GM21515 (cell line): ENCODE measurements at regions not wholly inside any gene's neighbourhood (a gene's known extent, or its start where the extent isn't known, plus 50 kb on each side); places are given as distances from the start of the nearest gene placed in this dataset.
"Not testable (repeated sequence)": the region's sequence is repeated elsewhere in the genome, so short reads cannot be mapped to it uniquely, and the experiment has no call there.

Experiments used
- ATAC-seq: cut with Tn5 transposase; IDR thresholded peaks from one replicate; pipeline ENCODE4 v1.9.1; 2021; ENCODE audit not compliant: unreplicated experiment

DNA sequence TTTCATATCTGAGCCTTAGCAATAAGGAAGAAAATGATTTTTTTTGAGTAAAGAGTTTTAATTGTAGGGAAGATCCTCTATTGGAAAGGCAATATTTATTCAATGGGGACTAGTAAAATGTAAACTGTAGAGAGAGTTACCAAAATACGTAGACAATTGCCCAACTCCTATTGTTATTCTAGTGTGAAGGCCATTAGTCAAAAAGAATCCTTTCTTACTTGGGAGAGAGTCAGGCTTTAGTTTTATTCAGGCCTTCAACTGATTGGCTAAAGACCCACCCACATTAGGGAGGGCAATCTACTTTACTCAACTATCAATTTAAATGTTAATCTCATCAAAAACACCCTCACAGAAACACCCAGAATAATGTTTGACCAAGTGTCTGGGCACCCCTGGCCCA, 485.8 kb upstream of the ATXN7L3B start:
- no peak for ATAC-seq

DNA sequence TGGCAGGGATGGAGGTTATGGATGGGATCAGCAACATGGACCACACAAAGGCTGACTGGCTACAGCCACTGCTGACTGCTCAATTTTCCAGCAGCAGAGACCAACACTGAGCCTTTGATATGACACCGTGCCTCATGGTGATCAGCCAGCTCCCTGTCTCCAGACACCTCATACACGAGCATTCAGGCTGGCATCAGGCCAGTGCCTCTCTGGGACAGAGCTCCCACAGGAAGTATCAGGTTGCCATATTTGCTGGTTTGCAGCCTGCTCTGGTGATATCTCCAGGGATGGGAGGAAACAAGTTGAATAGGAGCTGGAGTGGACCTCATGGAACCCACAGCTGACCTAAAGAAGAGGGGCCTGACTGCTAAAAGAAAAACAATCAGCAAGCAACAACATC, 471.2 kb upstream of the ATXN7L3B start:
- ATAC-seq, result no peak

DNA sequence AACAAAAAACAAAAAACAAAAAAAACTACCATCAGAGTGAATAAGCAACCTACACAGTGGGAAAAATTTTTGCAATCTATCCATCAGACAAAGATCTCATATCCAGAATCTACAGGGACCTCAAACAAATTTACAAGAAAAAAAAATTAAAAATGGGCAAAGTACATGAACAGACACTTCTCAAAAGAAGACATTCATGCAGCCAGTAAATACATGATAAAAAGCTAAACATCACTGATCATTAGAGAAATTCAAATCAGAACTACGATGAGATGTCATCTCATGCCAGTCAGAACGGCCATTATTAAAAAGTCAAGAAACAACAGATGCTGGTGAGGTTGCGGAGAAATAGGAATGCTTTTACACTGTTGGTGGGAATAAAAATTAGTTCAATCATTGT, 466.5 kb upstream of the ATXN7L3B start:
- no peak for ATAC-seq

DNA sequence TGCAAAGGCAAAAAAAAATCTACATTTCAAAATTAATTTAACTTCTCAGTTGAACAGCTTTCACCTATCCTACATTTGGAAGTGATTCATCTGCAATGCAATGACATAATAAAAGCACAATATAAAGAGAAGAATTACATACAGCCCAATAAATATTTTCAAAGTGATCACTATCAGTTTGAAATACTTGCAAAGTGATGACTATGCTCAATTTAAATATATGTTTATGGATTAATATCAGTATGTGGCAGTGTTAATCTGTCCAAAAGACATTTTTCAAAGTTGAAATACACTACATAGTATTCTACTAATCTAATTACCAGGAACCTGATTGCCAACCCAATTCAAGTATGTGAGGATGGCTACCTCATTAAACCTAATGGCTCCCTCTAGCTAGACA, 460.7 kb upstream of the ATXN7L3B start:
- ATAC-seq, result no peak

DNA sequence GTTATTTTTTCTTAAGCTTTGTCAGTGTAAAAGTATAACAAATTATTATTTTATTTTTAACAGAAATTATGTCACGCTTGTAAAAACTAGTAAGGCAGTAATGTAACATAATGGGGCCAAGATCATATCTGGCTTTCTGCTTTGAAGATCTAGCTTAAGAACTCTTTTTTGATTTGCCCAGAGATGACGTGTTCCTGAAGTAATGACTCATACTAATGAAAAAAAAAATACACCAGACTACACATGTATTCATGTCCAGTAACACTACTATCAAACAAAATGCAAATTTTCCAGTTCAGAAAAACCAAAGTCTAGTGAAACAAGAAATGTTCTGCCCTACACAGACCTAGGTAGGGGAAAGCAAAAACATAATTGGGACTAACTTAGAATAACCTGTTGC, 432.2 kb upstream of the ATXN7L3B start:
- no peak for ATAC-seq

DNA sequence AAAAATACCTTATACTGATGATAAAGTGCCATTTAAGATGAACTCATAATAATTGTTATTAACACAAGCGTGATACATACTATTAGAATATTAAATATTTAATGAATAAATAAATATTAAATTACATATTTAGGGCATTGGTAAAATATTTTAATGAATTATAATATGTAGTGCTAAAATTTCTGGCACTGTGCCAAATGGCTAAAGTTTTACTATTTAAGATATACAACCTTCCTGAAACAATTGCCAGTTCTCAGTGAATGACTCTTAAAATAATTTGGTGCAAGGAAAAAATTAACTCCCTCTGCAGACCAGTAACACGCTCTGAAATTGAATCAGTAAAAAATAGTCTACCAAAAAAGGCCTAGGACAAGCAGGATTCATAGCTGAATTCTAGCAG, 428.9 kb upstream of the ATXN7L3B start:
- no peak for ATAC-seq

DNA sequence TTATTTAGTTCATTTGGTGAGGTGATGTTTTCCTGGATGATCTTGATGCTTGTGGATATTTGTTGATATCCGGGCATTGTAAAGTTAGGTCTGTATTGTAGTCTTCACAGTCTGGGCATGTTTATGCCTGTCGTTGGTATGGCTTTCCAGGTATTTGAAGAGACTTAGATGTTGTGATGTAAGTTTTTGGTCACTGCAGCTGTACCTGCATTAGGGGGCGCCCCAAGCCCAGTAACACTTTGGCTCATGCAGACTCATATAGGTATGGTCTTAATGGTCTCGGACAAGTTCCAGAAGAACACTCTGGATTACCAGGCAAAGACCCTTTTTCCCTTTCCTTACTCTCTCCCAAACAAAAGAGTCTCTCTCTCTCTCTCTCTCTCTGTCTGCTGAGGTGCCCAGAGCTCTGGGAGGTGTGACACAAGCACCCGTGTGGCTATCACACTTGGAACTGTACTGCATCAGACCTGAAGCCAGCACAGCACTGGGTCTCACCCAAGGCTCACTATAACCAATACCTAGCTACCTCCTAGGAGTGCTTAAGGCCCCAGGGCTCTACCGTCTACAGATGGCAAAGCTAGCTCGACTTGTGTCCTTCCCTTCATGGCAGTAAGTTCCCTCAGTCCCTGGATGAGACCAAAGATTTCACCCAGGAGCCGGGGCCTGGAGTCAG, 425.8 kb upstream of the ATXN7L3B start:
- no peak for ATAC-seq

DNA sequence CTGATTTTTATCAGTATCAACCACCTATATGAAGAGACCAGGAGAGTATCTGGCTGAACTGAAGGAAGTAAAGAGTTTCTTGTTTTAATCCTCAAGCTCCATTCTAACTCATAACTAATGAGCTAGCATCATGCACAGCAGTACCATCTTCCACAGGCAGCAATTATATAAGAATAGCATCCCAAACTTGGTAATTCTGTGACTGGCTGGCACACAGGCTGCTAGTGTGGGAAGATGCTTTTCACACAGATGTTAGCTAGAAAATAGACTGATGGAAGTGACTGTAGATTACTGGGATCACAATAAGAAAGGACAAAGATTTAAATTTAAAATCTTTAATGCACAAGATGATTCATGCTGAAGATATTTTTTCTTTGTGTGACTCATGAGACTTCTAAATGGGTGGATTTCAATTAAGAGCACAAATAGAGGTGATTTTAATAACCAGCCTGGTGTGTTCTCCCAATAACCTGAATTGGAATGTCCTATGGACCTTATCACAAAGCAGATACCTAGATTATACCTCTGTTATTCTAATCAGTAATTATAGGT, 417.7 kb upstream of the ATXN7L3B start:
- no peak for ATAC-seq

DNA sequence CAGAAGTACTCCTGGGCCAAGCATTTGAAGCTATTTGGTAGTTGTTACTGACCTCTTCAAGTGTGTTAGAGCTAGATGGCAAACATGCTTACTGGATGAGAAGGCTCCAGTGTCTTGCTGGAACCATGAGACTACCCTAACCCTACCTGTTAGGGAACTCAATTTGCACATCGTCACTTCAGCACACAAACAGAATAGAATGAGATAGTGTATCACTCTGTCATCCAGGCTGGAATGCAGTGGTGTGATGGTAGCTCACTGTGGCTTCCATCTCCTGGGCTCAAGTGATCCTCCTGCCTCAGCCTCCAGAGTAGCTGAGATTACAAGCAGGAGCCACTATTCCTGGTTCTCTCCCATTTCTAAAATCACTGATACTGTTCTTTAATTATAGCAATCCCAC, 417.0 kb upstream of the ATXN7L3B start:
- no peak for ATAC-seq

DNA sequence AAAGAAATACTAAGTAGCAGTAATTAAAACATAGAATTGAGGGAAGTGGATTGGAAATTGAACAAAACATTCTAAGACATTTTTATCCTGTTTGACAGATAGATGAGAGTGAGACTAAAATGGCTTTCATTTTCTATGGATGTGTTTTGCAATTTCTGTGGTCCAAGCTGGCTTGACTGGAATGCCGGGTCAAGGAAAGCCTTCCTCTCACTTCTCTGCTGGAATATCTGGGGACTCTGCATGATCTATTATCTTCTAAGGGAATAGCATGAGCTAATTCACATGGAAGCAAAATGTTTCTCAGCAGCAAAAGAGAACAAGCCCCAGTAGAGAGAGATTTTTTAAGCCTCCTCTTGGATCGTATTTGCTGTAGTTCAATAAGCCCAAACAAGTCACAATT, 407.9 kb upstream of the ATXN7L3B start:
- no peak for ATAC-seq

DNA sequence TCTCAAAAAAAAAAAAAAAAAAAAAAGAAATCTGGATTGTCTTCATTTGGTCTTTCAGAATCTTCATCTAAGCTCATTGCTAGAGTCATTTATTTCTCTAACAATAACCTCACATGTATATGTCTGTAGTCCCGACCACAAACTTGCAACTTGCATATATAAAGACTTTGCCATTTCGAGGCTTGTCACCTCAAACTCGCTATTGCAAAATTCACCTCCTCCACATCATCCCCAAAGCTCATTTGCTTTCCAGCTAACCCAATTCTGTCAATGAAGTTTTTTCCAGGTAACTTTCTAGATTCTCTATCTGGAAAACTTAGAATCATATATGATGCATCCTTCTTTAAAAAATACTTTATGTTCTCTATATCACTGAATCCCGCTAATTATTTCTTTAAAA, 393.2 kb upstream of the ATXN7L3B start:
- ATAC-seq, result no peak

DNA sequence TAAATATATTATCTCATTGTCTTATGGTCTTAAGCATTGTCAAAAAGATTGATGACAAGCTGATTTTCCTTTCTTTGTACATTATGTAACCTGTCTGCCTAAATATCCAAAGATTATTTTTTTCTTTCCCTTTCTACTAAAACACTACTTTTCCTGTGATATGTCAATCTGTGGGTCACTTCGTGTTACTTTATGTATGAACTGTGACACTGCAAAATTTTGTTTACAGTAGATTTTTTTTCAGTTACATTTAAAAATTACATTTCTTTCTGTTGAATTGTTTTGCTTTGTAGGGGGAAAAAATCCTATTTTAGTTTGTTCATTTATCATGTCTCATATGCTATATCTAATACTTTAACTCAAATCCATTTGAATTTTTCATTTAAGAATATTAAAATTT, 392.3 kb upstream of the ATXN7L3B start:
- ATAC-seq, result no peak

DNA sequence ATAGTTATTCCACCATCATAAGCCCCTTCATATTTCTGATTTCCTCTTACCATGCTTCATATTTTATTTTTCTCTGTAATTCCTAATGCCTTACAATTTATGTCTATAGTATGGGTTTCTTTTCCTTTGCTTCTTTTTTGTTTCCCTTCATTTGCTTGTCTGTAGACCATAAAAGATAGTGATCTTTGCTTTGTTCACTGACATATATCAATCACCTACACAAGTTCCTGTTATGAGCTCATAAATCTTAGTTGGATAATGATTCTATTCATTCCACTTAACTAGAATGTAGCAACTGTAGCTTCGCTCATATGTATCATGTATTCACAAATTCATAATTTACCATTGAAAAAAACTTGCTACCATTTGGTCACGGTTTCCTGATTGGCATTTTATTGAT, 388.8 kb upstream of the ATXN7L3B start:
- ATAC-seq, result no peak

DNA sequence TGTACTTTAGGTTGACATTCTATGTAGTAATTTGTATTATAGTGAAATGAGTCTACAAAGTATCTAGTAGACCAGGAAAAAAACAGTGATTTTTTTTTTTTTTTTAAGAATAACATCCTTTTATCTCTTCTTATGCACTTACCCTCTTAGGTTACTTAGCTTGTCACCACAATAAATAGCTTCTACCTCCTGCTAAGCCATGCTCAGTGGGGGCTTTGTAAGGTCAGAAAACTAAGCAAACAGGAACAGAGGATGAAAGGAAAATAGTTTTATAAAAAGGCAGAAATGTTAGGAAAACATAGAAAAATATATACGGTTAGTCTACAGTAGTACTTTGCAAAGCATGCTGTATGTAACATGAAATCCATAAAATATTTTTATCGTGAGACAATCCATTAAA, 385.3 kb upstream of the ATXN7L3B start:
- no peak for ATAC-seq

DNA sequence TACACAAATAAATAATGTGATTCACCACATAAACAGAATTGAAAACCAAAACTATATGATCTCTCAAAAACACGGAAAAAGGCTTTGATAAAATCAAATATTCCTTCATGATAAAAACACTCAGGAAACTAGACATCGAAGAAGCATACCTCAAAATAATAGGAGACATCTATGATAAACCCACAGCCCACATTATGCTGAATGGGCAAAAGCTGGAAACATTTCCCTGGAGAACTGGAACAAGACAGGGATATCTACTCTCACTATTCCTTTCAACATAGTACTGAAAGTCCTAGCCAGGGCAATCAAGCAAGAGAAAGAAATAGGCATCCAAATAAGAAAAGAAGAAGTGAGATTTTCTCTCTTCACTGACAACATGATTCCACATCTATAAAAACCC, 371.5 kb upstream of the ATXN7L3B start:
- ATAC-seq, result no peak

DNA sequence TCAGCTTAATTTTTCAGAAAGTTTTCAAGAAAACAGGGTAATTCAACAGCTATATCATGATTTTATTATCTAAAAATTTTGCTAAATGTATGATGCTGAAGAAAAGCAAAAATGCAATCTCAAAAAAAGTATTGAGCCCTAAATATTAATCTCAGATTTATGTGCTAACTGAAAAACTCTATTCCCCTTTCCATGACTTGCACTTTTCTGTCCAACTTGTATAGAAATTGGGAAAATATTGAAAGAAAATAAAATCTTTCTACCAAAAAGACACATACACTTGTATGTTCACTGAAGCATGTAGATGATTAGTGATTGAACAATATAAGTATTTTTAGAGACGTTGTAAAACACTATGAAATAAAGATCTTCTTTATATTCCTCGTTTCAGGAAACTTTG, 368.0 kb upstream of the ATXN7L3B start:
- ATAC-seq, result no peak

DNA sequence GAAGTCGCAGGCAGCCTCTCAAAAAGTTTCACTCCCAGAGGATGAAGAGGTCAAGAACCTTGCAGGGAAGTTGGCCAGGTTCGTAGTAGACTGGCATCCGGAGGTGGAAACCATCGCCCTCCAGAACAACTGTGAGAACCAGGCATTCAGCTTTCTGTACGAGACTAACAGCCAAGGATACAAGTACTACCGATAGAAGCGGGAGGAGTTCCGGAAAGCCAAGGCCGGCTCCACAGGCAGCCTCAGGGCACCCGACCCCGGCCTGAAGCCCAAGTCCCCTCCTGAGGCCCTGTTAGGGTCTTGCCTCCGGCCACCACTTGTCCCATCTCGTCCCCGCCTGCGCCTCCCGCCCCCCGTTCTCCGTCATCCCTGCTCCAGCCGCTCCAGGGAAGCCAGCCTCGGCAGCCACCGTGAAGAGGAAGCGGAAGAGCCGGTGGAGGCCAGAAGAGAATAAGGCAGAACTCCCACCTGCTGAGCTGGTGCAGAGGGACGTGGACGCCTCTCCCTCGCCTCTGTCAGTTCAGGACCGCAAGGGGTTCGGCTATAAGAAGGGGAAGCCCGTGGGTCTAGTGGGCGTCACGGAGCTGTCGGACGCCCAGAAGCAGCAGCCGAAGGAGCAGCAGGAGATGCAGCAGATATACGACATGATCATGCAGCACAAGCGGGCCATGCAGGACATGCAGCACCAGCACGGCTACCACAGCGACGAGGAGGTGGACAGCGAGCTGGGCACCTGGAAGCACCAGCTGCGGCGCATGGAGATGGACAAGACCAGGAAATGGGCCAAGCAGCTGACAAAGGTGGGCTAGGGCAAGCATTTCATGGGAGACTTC, 366.8 kb upstream of the ATXN7L3B start:
- ATAC-seq, result no peak

DNA sequence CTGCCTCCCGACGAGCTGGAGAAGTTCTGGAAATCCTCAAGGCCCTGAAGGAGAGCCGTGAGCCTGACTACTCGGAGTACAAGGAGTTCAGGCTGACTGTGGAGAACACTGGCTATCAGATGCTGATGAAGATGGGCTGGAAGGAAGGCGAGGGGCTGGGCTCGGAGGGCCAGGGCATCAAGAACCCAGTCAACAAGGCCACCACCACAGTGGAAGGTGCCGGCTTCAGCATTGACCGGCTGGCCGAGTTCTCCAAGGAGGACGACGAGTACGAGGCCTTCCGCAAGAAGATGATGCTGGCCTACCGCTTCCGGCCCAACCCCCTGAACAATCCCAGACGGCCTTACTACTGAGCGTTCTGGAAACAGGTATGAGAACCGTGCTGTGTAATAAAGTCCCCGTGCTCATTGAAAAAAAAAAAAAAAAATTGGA, 366.1 kb upstream of the ATXN7L3B start:
- no peak for ATAC-seq

DNA sequence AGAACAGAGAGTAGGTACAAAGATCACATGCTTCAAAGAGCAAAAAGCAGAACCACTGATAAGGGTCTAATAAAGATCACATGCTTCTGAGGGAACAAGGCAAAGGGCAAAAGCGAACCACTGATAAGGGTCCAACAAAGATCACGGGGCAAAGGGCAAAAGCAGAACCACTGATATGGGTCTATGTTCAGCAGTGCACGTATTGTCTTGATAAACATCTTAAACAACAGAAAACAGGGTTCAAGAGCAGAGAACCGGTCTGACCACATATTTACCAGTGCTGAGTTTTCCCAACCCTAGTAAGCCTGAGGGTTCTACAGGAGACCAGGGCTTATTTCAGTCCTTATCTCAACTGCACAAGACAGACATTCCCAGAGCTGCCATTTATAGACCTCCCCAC, 362.7 kb upstream of the ATXN7L3B start:
- ATAC-seq, result not testable (repeated sequence)

DNA sequence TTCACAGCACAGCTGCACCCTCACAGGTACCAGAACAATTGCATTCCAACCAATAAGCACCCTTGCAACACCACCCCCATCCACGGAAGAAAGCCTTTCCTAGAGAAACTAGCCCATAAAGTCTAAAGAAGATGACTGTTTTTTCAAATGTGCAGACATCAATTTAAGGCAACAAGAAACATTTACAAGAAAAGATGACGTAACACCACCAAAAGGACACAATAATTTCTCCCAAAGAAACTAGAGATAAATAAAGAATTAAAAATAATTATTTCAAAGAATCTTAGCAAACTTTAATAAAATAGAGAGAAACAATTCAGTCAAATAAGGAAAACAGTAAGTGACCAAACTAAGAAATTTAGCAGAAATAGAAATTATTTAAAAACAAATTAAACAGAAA, 352.3 kb upstream of the ATXN7L3B start:
- no peak for ATAC-seq

DNA sequence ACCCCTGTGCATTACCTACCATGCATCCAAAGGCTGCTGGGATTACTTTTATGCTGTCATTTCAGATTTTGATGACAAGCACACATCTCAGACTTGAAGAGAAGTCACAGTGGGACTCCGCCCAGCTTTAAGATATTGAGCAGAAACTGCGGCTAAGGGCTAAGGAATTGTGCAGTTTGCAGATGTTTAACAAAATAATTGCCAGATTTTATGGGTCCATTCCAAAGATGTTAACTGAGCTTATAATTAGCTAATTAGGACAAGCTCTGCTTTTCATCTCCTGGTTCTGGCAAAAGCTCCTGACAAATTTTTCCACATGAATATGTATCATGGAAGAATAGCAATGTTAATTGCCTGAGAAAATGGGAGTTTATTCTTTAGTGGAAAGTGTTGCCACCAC, 344.4 kb upstream of the ATXN7L3B start:
- no peak for ATAC-seq

DNA sequence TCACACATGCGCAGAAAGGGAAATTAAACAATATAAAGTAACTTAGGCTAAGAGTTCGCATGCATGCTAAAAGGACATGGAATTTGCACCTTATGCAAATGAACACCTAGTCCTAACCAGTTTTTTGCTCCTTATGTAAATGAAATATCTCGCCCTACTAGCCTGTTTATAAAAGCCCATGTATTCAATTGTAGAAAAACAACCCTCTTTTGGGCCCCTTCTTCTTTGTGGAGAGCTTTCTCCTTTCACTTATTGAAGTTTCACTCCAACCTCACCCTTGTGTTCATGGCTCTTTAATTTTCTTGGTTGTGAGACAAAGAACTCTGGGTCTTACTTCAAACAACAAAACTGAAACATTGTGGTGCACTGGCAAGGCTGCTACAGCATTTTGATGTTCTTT, 333.4 kb upstream of the ATXN7L3B start:
- ATAC-seq, result no peak
